ENCODE measurements at regions not wholly inside any gene's neighbourhood (a gene's known extent, or its start where the extent isn't known, plus 50 kb on each side); places are given as distances from the start of the nearest gene placed in this dataset.
"Not testable (repeated sequence)": the region's sequence is repeated elsewhere in the genome, so short reads cannot be mapped to it uniquely, and the experiment has no call there.

GRCh38 chrX:35221391-35221790 lies 278.8 kb downstream of the FAM47B start:
- DNase-seq = not testable (repeated sequence)

- no peak for DNase-seq
Measured at GRCh38 chrX:35244088-35244741, 301.6 kb downstream of the FAM47B start.

GRCh38 chrX:35244796-35245508 lies 302.4 kb downstream of the FAM47B start:
- DNase-seq = no peak

DNA sequence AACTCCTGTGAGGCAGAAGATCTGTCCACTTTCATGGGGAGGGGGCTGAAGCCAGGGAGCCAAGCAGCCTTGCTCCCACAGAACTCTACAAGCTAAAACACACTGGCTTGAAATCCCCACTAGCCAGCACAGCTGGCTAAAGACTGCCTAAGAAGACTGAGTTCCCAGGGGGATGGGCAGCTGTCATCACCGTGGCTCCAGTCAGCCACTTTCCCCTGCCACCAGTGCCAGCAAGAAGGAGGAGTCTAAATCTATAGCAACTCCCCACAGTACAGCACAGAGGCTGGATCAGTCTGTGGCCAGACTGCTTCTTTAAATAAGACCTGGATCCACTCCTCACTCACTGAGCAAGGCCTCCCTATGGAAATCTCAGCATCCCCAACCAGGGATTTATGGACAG lies 308.6 kb downstream of the FAM47B start:
- no peak for DNase-seq

DNA sequence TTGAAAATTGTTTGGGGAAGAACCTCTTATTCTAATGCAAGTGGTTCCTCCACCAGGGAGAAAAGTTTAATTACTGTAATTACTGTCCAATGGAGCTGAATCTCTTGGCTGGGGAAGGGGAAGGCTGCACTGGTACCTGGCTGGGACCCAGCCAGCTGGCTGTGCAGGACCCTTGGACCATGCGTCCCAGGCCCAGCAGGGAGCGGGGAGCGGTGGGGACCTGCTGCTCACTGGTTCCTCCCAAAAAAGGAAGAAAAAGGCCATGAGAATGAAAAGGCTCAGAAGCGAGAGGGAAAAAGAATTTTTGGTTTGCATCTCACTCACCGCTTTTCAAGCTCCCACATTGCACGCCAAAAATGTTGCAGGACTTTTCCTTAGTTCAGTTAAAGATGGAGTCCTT lies 333.5 kb downstream of the FAM47B start:
- no peak for DNase-seq

DNA sequence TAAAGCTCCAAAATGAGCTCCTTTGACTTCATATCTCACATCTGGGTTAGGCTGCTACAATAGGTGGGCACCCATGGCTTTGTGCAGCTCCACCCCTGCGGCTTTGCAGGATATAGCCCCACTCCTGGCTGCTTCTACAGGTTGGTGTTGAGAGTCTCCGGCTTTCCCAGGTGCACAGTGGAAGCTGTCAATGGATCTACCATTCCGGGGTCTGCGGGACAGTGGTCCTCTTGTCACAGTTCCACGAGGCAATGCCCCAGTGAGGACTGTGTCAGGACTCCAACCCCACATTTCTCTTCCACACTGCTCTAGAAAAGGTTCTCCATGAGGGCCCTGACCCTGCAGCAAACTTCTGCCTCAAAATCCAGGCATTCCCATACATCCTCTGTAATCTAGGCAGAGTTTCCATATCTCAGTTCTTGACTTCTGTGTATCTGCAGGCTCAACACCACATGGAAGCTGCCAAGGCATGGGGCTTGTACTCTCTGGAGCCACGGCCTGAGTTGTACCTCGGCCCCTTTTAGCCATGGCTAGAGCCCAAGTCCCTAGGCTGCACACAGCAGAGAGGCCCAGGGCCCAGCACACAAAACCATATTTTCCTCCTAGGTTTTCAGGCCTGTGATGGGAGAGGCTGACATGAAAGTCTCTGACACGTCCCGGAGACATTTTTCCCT lies 342.8 kb downstream of the FAM47B start:
- no peak for DNase-seq

GRCh38 chrX:35288657-35289056 lies 346.1 kb downstream of the FAM47B start:
- no peak for DNase-seq

- DNase-seq = no peak
Measured at GRCh38 chrX:35289952-35290351, 347.4 kb downstream of the FAM47B start.

GRCh38 chrX:35291013-35291412 lies 348.4 kb downstream of the FAM47B start:
- DNase-seq = no peak

- DNase-seq = no peak
Measured at GRCh38 chrX:35292522-35292921, 349.9 kb downstream of the FAM47B start.

- DNase-seq = not testable (repeated sequence)
Measured at GRCh38 chrX:35305037-35305436, 362.4 kb downstream of the FAM47B start.

- no peak for DNase-seq
Measured at GRCh38 chrX:35339796-35340195, 397.2 kb downstream of the FAM47B start.

DNA sequence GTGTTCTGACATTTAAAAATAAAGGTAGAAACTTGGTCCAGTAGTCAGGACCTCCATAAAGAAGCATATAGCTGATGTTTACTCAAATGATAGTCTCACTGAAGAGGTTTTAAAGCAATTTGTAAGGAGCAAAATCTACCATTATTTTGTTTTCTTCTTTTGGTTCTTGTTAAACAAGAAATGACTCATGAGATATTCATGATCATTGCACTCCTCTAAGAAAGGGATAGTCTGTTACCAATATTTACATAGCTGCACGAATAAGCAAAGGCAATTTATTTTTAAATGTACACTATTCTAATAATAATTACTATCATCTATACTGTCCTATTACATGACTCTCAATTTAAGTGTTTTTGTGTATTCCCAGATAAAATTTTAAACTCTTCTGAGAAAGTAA lies 397.9 kb downstream of the FAM47B start:
- DNase-seq = no peak

GRCh38 chrX:35351212-35351611 lies 408.6 kb downstream of the FAM47B start:
- DNase-seq = no peak

DNA sequence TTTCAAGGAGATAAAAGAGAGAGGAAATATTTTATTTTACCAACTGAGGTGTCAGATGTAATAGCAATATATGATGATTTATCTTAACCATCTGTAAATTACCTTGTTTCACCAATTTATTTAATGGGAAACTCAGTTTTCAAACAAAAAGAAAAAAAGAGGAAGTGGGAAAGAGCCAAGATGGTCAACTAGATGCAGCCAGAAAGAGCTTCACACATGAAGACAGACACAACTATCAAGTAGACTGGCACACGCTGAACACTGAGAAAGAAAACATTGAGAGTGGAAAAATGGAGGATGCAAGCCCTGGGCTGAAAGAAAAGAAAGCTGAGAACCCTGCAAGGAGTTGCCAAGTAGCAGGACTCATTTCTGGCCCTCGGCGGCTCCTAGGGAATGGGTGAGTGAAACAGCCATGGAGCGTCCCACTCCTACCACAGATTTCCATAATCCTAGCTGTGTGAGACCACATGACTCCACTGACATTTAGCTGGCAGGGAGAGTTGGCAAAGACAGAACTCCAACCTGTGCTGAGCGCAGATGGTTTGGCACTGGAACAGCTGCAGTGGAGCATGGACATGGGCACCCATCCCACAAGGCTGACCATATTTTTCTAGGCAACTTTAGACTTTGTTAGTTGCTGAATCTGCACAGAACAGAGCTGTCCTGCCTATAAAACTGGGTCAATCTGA lies 409.3 kb downstream of the FAM47B start:
- no peak for DNase-seq

DNA sequence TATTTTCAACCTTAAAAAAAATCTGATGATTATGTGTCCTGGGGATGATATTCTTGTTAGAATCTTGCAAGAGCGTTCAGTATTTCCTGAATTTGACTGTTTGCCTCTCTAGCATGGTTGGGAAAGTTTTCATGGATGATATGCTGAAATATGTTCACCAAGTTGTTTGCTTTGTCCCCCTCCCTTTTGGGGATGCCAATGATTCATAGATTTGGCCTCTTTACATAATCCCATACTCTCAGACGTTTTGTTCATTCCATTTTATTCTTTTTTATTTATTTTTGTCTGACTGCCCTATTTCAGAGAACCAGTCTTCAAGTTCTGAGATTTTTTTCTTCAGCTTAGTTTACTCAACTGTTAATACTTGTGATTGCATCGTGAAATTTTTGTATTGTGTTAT lies 415.1 kb downstream of the FAM47B start:
- DNase-seq = no peak

DNA sequence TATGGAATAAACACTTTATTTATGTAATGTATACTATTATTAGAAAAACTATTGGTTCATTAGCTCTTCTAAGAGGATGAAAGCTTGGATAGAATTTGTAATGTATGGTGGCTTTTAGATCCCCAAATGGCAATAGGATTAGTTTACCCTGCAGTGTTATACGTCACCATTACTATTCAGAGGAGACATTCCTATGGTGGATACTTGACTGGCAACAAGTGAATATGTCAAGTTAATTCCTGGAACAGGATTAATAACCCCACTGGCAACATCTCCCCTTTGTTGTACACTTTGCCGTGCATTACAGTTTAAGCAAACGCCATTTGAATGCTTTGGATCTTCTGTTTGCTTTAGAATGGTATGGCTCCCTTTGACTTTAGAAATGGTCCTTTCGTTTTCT lies 420.3 kb downstream of the FAM47B start:
- DNase-seq = no peak

GRCh38 chrX:35374116-35374515 lies 424.0 kb upstream of the MAGEB16 start:
- no peak for DNase-seq

GRCh38 chrX:35380808-35381700 lies 417.1 kb upstream of the MAGEB16 start:
- DNase-seq = no peak

- not testable (repeated sequence) for DNase-seq
Measured at GRCh38 chrX:35381709-35382108, 416.4 kb upstream of the MAGEB16 start.

GRCh38 chrX:35382966-35383365 lies 415.2 kb upstream of the MAGEB16 start:
- no peak for DNase-seq

GRCh38 chrX:35392232-35392631 lies 405.9 kb upstream of the MAGEB16 start:
- no peak for DNase-seq

GRCh38 chrX:35406386-35406785 lies 391.8 kb upstream of the MAGEB16 start:
- DNase-seq = no peak
